ENCODE measurements at regions not wholly inside any gene's neighbourhood (a gene's known extent, or its start where the extent isn't known, plus 50 kb on each side); places are given as distances from the start of the nearest gene placed in this dataset.

GRCh38 chr16:5635331-5635730 is 537.7 kb upstream of the EEF2KMT start:
- ATAC-seq (no peak), DNase-seq (ENCODE audit: low spot score) (no peak)
- Mint-ChIP-seq H3K4me3 (no peak overlapping the region), H3K27me3 (ENCODE audit: insufficient read depth, low read depth, poor library complexity) (peaks cover 5% of the 10 kb centered on the region), H3K36me3 (ENCODE audit: low read depth) (no peaks in the 10 kb centered on the region), H3K9me3 (no peaks in the 10 kb centered on the region), H3K27ac (peak overlapping the region; percentile 19; the same call in 1 of the 2 replicates), H3K4me1 (peaks cover 8% of the 10 kb centered on the region)
- Histone ChIP-seq H2AFZ (no peak overlapping the region), H3K27ac (ENCODE audit: low read depth) (no peak overlapping the region), H3K27me3 (ENCODE audit: insufficient read depth) (no peaks in the 10 kb centered on the region), H3K9me2 (ENCODE audit: insufficient read depth) (no peaks in the 10 kb centered on the region), H3K36me3 (ENCODE audit: insufficient read depth) (no peaks in the 10 kb centered on the region), H3K4me3 (no peak overlapping the region), H3K4me1 (ENCODE audit: insufficient read depth) (peaks cover 7% of the 10 kb centered on the region; the same call in 1 of the 2 replicates), H4K20me1 (replicated peaks; ENCODE audit: insufficient read depth) (no peaks in the 10 kb centered on the region), H3K4me2 (no peak overlapping the region), H3K79me2 (replicated peaks; ENCODE audit: insufficient read depth) (no peaks in the 10 kb centered on the region), H3F3A (replicated peaks; ENCODE audit: low read depth) (peaks cover 3% of the 10 kb centered on the region; the same call in 1 of the 2 replicates)
- no peak for TF ChIP-seq EZH2phosphoT487 (IDR thresholded peaks at IDR 0.05; ENCODE audit: unreplicated experiment)
- TF ChIP-seq JUNB (IDR thresholded peaks at IDR 0.05; ENCODE audit: unreplicated experiment) = no peak
- TF ChIP-seq CREB1 (CRISPR knock-in tag; IDR thresholded peaks at IDR 0.05; ENCODE audit: low read depth) = no peak
- no peak for TF ChIP-seq CTCF (conservative IDR thresholded peaks at IDR 0.05; ENCODE audit: low read depth in 2 of 2)
- no peak for TF ChIP-seq STAT1 (IDR thresholded peaks at IDR 0.05; ENCODE audit: unreplicated experiment)
- no peak for TF ChIP-seq ZNF462 (CRISPR knock-in tag; IDR thresholded peaks at IDR 0.05)
- TF ChIP-seq EZH2 (IDR thresholded peaks at IDR 0.05; ENCODE audit: low read depth, unreplicated experiment) = no peak
- no peak for TF ChIP-seq POLR2AphosphoS5 (IDR thresholded peaks at IDR 0.05; ENCODE audit: low read depth)
- TF ChIP-seq NANOG (IDR thresholded peaks at IDR 0.05; ENCODE audit: borderline replicate concordance) = no peak
- TF ChIP-seq ETS1 (IDR thresholded peaks at IDR 0.05) = no peak
- no peak for TF ChIP-seq ZNF114 (CRISPR knock-in tag; IDR thresholded peaks at IDR 0.05)
